A549 (cell line): ENCODE measurements at regions not wholly inside any gene's neighbourhood (a gene's known extent, or its start where the extent isn't known, plus 50 kb on each side); places are given as distances from the start of the nearest gene placed in this dataset.
A peak's percentile ranks its signal among the peaks of the same experiment; 100 is the strongest.

Source experiments
- ATAC-seq, 2 experiments: fragments of 200-7000 bp in 1 of 2; fragments of >200 bp in 1 of 2; cut with Nextera tagmentation in 1 of 2; cut with Tn5 transposase in 1 of 2; 3 replicates each; pipeline versions ENCODE4 v1.8.0 to v1.9.1; 2018 to 2020; ENCODE audit warnings: mild to moderate bottlenecking in 1 of 2, moderate library complexity in 1 of 2
- CTCF ChIA-PET: fragments of 300-600 bp; sonication (Branson Sonifier 250); formaldehyde crosslinking; extraction: SDS; loops from one replicate; lab custom pipeline; 2021; ENCODE audit warnings: antibody characterized with exemption, inconsistent platforms; lab: Yijun Ruan, JAX
- POLR2A ChIA-PET: fragments of 350-600 bp; formaldehyde crosslinking; extraction: SDS; loops from one replicate; lab custom pipeline; 2021; ENCODE audit warnings: antibody characterized with exemption, inconsistent platforms; lab: Yijun Ruan, JAX
- DNase-seq, 2 experiments: peaks; one replicate each; pipeline versions ENCODE4 v3.0.0 to v3.0.0-alpha.2; 2011 to 2016; ENCODE audit warnings: low read depth in 1 of 2, low spot score in 1 of 2
- FAIRE-seq: peaks from 2 replicates; lab custom pipeline; 2011; peaks lifted over from hg19 to GRCh38; lab: Jason Lieb, UNC
- H3K27ac ChIP-seq, 2 experiments: fragments of >200 bp; sonication (Bioruptor Twin); formaldehyde crosslinking; 3 replicates each; pipeline ENCODE4 v1.5.1; 2016 to 2017
- H3K4me1 ChIP-seq: fragments of >200 bp; sonication (Bioruptor Twin); formaldehyde crosslinking; 3 replicates; pipeline ENCODE4 v1.6.1; 2016
- H3K4me2 ChIP-seq: fragments of >200 bp; sonication (Bioruptor Twin); formaldehyde crosslinking; 3 replicates; pipeline ENCODE4 v1.6.1; 2016
- H3K4me3 ChIP-seq: fragments of >200 bp; sonication (Bioruptor Twin); formaldehyde crosslinking; 3 replicates; pipeline ENCODE4 v1.5.1; 2016
- H3K9me3 ChIP-seq: fragments of >200 bp; sonication (Bioruptor Twin); formaldehyde crosslinking; 3 replicates; pipeline ENCODE4 v1.6.1; 2016
- BCL3 ChIP-seq: fragments of >200 bp; sonication (Bioruptor Twin); formaldehyde crosslinking; IDR thresholded peaks from 3 replicates; pipeline ENCODE4 v1.6.1; 2016
- CEBPB ChIP-seq, 2 experiments: fragments of >200 bp in 1 of 2; sonication (Bioruptor Twin) in 1 of 2; formaldehyde crosslinking in 1 of 2; IDR thresholded peaks; 2 replicates each; pipeline ENCODE4 v1.6.1; 2012 to 2016
- E2F6 ChIP-seq: IDR thresholded peaks from 2 replicates; pipeline ENCODE4 v1.6.1; 2012; ENCODE audit warnings: low read depth, borderline replicate concordance
- EHMT2 ChIP-seq: fragments of 200-600 bp; sonication (generic); IDR thresholded peaks from 2 replicates; pipeline ENCODE4 v1.6.1; 2016; ENCODE audit warnings: antibody characterized with exemption, low read depth, mild to moderate bottlenecking, moderate library complexity
- EP300 ChIP-seq, 2 experiments: fragments of >200 bp; sonication (Bioruptor Twin); formaldehyde crosslinking; IDR thresholded peaks; 2 replicates in 1 of 2; 3 replicates in 1 of 2; pipeline ENCODE4 v1.6.1; 2016 to 2017
- FOSL2 ChIP-seq, 2 experiments: fragments of 450-650 bp in 1 of 2; fragments of >200 bp in 1 of 2; sonication (Bioruptor Twin) in 1 of 2; formaldehyde crosslinking; IDR thresholded peaks; 2 replicates each; pipeline versions ENCODE4 v1.5.0 to v1.6.1; 2016 to 2020; ENCODE audit warnings: mild to moderate bottlenecking in 1 of 2, moderate library complexity in 1 of 2
- GATA3 ChIP-seq: IDR thresholded peaks from 2 replicates; pipeline ENCODE4 v1.6.1; 2012; ENCODE audit warnings: borderline replicate concordance
- HES2 ChIP-seq: fragments of >200 bp; sonication (Bioruptor Twin); formaldehyde crosslinking; IDR thresholded peaks from 2 replicates; pipeline ENCODE4 v1.6.1; 2016
- HEYL ChIP-seq: fragments of 250-450 bp; sonication (Bioruptor Pico); IDR thresholded peaks from 2 replicates; pipeline ENCODE4 v1.8.0; 2021; ENCODE audit warnings: mild to moderate bottlenecking, moderate library complexity
- HMGXB4 ChIP-seq: fragments of 250-450 bp; sonication (Bioruptor Pico); IDR thresholded peaks from 2 replicates; pipeline ENCODE4 v1.5.0; 2021; ENCODE audit warnings: mild to moderate bottlenecking, moderate library complexity, borderline replicate concordance
- HOXB13 ChIP-seq: fragments of 250-450 bp; sonication (Bioruptor Pico); IDR thresholded peaks from 2 replicates; pipeline ENCODE4 v1.5.0; 2020; ENCODE audit warnings: low read depth, mild to moderate bottlenecking, moderate library complexity
- JUN ChIP-seq, 2 experiments: fragments of >200 bp; sonication (Bioruptor Twin); formaldehyde crosslinking; IDR thresholded peaks; 2 replicates in 1 of 2; 3 replicates in 1 of 2; pipeline ENCODE4 v1.6.1; 2016 to 2017
- JUNB ChIP-seq: fragments of >200 bp; sonication (Bioruptor Twin); formaldehyde crosslinking; IDR thresholded peaks from 2 replicates; pipeline ENCODE4 v1.6.1; 2016
- MAX ChIP-seq: IDR thresholded peaks from 2 replicates; pipeline ENCODE4 v1.6.1; 2012
- NR3C1 ChIP-seq: fragments of >200 bp; sonication (Bioruptor Twin); formaldehyde crosslinking; IDR thresholded peaks from 3 replicates; pipeline ENCODE4 v1.6.1; 2017
- PHF8 ChIP-seq: fragments of 200-600 bp; sonication (generic); IDR thresholded peaks from 2 replicates; pipeline ENCODE4 v1.6.1; 2016; ENCODE audit warnings: low read depth, mild to moderate bottlenecking, antibody characterized with exemption, moderate library complexity, borderline replicate concordance
- RAD21 ChIP-seq, 2 experiments: fragments of >200 bp in 1 of 2; sonication (Bioruptor Twin) in 1 of 2; formaldehyde crosslinking in 1 of 2; IDR thresholded peaks in 1 of 2; conservative IDR thresholded peaks in 1 of 2; 2 replicates in 1 of 2; 3 replicates in 1 of 2; pipeline ENCODE4 v1.6.1; 2012 to 2018; ENCODE audit warnings: inconsistent platforms in 1 of 2
- REST ChIP-seq: fragments of 200-600 bp; sonication (generic); IDR thresholded peaks from 2 replicates; pipeline ENCODE4 v1.6.1; 2016; ENCODE audit warnings: antibody characterized with exemption, mild to moderate bottlenecking, moderate library complexity
- RFX5 ChIP-seq: fragments of 450-650 bp; IDR thresholded peaks from 2 replicates; pipeline ENCODE4 v1.7.1; 2014; ENCODE audit warnings: antibody characterized with exemption, mild to moderate bottlenecking, moderate library complexity
- SMC3 ChIP-seq: fragments of >200 bp; sonication (Bioruptor Twin); formaldehyde crosslinking; IDR thresholded peaks from 3 replicates; pipeline ENCODE4 v1.6.1; 2018; ENCODE audit warnings: inconsistent platforms
- USF2 ChIP-seq: fragments of 450-650 bp; IDR thresholded peaks from 2 replicates; pipeline ENCODE4 v1.6.1; 2014; ENCODE audit warnings: antibody characterized with exemption
- ZNF302 ChIP-seq: fragments of 250-450 bp; sonication (Bioruptor Pico); IDR thresholded peaks from 2 replicates; pipeline ENCODE4 v1.9.0; 2021; ENCODE audit warnings: inconsistent platforms, mild to moderate bottlenecking, moderate library complexity
- WGBS: methylation state at CpG from one replicate; pipeline ENCODE4 v1.1.6; 2017; ENCODE audit errors: missing lambda C conversion rate; 5-methylcytosine and 5-hydroxymethylcytosine counted together

GRCh38 chr14:98953551-98954348, 318.2 kb downstream of the BCL11B start:
- DNase-seq = peak; percentile 70 to 80
- peak overlapping the region; percentile 77 for H3K4me2 ChIP-seq
- WGBS = 33% methylated on average over 19 of the region's 20 CpGs
- peak; percentile 79 to 87 for ATAC-seq
- FAIRE-seq = no peak
- H3K4me3 ChIP-seq = peak overlapping the region; percentile 9; the same call in 2 of the 3 replicates
- ChIA-PET CTCF (interaction anchor here (1.4 to 1.5 kb wide), 2 partner anchors 12 to 47 kb away, joined by 3 to 4 read pairs; no protein-coding TSS in a partner anchor), POLR2A (interaction anchor here (0.5 to 1.1 kb wide), 3 partner anchors 82 to 316 kb away, joined by 3 to 5 read pairs (median 3); no protein-coding TSS in a partner anchor)
- H3K27ac ChIP-seq = peak overlapping the region; percentile 73 to 83
- H3K4me1 ChIP-seq = peaks cover 46% of the 10 kb centered on the region
- no peaks in the 10 kb centered on the region for H3K9me3 ChIP-seq
- peak; percentile 39; the same call in 2 of the 3 replicates for TF ChIP-seq SMC3
- peak; percentile 48; the same call in 1 of the 3 replicates for TF ChIP-seq BCL3
- no peak for TF ChIP-seq NR3C1
- TF ChIP-seq RAD21 (conservative IDR thresholded peaks at IDR 0.05 in 1 of 2, IDR thresholded peaks at IDR 0.05 in 1 of 2) = peak in 1 of 2 experiments; percentile 47; a peak in 3 of 5 replicates
- peak in 1 of 2 experiments; percentile 29; a peak in 1 of 5 replicates for TF ChIP-seq EP300 (IDR thresholded peaks at IDR 0.05)
- peak; percentile 81 for TF ChIP-seq JUNB
- no peak for TF ChIP-seq HOXB13 (CRISPR knock-in tag)
- no peak for TF ChIP-seq PHF8
- TF ChIP-seq EHMT2 = no peak
- peak; percentile 60; the same call in 1 of the 2 replicates for TF ChIP-seq FOSL2 (IDR thresholded peaks at IDR 0.05)
- TF ChIP-seq FOSL2 (CRISPR knock-in tag; IDR thresholded peaks at IDR 0.05) = peak; percentile 38; the same call in 1 of the 2 replicates
- TF ChIP-seq JUN (IDR thresholded peaks at IDR 0.05) = peak; percentile 37 to 58; a peak in 3 of 5 replicates
- TF ChIP-seq ZNF302 (CRISPR knock-in tag) = no peak
- TF ChIP-seq CEBPB (IDR thresholded peaks at IDR 0.05) = peak; percentile 99 to 100
- TF ChIP-seq HES2 = peak; percentile 92
- no peak for TF ChIP-seq GATA3
- TF ChIP-seq HMGXB4 (CRISPR knock-in tag) = no peak
- TF ChIP-seq, all 56 proteins: peak for 9

- no peak for FAIRE-seq
- ChIA-PET POLR2A (no interaction called here), CTCF (interaction anchor here (1.4 to 1.5 kb wide), 2 partner anchors 11 to 48 kb away, joined by 3 to 4 read pairs; no protein-coding TSS in a partner anchor)
- Histone ChIP-seq H3K4me1 (peaks cover 42% of the 10 kb centered on the region), H3K27ac (peak overlapping the region; percentile 63 to 83; a peak in 5 of 6 replicates), H3K4me2 (peak overlapping the region; percentile 77), H3K9me3 (no peaks in the 10 kb centered on the region), H3K4me3 (no peak overlapping the region)
- ATAC-seq = no peak
- DNase-seq = no peak
- WGBS = 72% methylated on average over 10 of the region's 10 CpGs
- TF ChIP-seq HMGXB4 (CRISPR knock-in tag) (no peak), HEYL (no peak), E2F6 (no peak), RFX5 (no peak), REST (no peak), MAX (no peak), USF2 (no peak)
Observed at GRCh38 chr14:98954349-98955000, 317.5 kb downstream of the BCL11B start.
